ENCODE measurements at regions not wholly inside any gene's neighbourhood (a gene's known extent, or its start where the extent isn't known, plus 50 kb on each side); places are given as distances from the start of the nearest gene placed in this dataset.
"Not testable (repeated sequence)": the region's sequence is repeated elsewhere in the genome, so short reads cannot be mapped to it uniquely, and the experiment has no call there.

DNA sequence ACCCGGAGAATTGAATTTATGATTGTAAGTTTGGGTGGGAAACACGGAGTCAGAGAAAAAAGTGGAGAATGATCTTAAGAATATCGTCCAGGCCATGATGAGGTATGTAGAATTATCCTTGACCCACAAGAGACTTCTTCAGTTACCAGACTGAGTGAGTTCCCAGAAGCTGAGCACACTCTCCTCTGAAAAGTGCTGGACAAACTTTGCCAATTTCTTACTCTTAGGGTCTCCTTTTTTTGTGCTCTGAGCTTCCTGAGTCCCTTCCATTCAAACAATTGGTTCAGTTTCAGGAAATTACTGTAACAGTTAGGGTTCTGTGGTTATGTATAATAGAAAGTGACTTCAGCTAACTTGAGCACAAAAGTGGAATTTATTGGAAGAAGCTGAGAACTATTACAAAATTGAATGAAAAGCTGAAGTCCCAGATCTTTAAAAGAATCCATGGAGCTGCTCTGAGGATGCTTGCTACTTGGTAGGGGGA is 50.6 kb upstream of the EHBP1 start:
- no peak overlapping the region for H3K27ac ChIP-seq
- no peaks in the 10 kb centered on the region for H3K27me3 ChIP-seq
- no peak overlapping the region for H3K4me3 ChIP-seq
- peaks cover 19% of the 10 kb centered on the region for H3K4me1 ChIP-seq (ENCODE audit: low read depth)
- H3K36me3 ChIP-seq = no peaks in the 10 kb centered on the region
- H3K9me3 ChIP-seq (ENCODE audit: low read depth) = no peaks in the 10 kb centered on the region
- no peak for DNase-seq (ENCODE audit: low read depth in 1 of 2, low spot score in 1 of 2)
- TF ChIP-seq, protein P1, sequence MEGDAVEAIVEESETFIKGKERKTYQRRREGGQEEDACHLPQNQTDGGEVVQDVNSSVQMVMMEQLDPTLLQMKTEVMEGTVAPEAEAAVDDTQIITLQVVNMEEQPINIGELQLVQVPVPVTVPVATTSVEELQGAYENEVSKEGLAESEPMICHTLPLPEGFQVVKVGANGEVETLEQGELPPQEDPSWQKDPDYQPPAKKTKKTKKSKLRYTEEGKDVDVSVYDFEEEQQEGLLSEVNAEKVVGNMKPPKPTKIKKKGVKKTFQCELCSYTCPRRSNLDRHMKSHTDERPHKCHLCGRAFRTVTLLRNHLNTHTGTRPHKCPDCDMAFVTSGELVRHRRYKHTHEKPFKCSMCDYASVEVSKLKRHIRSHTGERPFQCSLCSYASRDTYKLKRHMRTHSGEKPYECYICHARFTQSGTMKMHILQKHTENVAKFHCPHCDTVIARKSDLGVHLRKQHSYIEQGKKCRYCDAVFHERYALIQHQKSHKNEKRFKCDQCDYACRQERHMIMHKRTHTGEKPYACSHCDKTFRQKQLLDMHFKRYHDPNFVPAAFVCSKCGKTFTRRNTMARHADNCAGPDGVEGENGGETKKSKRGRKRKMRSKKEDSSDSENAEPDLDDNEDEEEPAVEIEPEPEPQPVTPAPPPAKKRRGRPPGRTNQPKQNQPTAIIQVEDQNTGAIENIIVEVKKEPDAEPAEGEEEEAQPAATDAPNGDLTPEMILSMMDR (IDR thresholded peaks at IDR 0.05; ENCODE audit: low read depth, low read length) = no peak

DNA sequence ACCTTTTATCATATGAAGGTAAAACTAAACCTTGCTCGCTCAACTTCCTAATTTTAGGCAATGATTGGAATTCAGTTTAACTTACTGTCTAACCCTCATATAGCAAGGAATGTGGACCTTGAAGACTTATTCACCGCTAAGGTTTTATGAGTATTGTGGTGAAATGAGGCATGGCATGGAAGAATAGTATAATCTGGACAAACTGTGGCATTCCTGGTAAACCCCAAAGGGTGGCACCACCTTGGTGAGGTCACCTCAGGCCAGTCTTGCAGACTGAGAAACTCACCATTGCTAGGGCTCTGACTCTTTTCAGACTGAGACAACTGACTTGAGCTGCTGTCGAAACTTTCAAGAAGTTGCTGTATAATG is 51.1 kb upstream of the EHBP1 start:
- H3K27me3 ChIP-seq = no peaks in the 10 kb centered on the region
- TF ChIP-seq, protein P1 (IDR thresholded peaks at IDR 0.05; ENCODE audit: low read depth, low read length) = no peak
- peaks cover 14% of the 10 kb centered on the region for H3K4me1 ChIP-seq (ENCODE audit: low read depth)
- DNase-seq (ENCODE audit: low read depth in 1 of 2, low spot score in 1 of 2) = no peak
- no peaks in the 10 kb centered on the region for H3K9me3 ChIP-seq (ENCODE audit: low read depth)
- no peak overlapping the region for H3K27ac ChIP-seq
- H3K36me3 ChIP-seq = no peaks in the 10 kb centered on the region
- H3K4me3 ChIP-seq = no peak overlapping the region

DNA sequence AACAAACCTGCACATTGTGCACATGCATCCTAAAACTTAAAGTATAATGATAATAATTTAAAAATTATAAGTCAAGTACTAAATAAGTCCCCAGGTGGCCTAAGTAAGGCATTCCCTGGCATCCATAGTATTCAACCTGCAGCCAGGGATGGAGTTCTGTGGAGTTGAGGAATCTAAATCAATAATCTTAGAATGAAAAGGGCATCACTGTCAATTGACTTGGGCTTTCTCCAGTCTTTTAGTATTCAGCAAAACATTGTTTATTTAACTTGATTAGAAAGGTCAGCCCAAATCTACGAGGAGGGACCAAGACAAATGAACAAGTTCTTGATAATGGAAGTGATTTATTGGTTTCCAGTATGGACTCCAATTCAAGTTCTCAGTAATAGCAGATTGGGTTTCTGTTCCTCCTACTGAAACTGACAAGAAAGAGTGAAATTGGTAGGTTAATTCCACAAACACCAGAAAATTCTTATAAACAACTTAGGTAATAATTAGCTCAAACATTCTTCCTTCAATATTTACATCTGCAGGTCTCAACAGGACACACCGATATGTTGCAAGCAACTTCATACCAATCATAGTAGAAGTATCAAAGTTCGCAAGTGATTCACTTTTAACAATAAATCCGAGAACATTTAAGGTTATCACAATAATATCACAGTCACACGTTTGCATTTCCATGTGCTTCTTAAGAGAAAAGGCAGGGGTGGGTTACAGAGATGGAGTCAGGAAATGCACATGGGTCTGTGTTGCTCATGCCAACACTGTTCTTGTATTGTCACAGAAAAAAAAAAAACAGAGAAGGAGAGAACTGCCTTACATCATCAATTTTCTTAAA is 51.7 kb upstream of the EHBP1 start:
- Histone ChIP-seq H3K4me3 (no peak overlapping the region), H3K27me3 (no peaks in the 10 kb centered on the region), H3K9me3 (ENCODE audit: low read depth) (no peaks in the 10 kb centered on the region), H3K27ac (no peak overlapping the region), H3K36me3 (no peaks in the 10 kb centered on the region), H3K4me1 (ENCODE audit: low read depth) (peaks cover 8% of the 10 kb centered on the region)
- DNase-seq (ENCODE audit: low read depth in 1 of 2, low spot score in 1 of 2) = no peak
- TF ChIP-seq, protein P1 (IDR thresholded peaks at IDR 0.05; ENCODE audit: low read depth, low read length) = no peak

DNA sequence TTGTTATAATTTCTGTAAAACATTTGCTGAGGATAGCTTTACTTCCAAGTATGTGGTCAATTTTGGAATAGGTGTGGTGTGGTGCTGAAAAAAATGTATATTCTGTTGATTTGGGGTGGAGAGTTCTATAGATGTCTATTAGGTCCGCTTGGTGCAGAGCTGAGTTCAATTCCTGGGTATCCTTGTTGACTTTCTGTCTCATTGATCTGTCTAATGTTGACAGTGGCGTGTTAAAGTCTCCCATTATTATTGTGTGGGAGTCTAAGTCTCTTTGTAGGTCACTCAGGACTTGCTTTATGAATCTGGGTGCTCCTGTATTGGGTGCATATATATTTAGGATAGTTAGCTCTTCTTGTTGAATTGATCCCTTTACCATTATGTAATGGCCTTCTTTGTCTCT is 56.4 kb upstream of the EHBP1 start:
- H3K4me1 ChIP-seq (ENCODE audit: low read depth); H3K9me3 ChIP-seq (ENCODE audit: low read depth); H3K4me3 ChIP-seq; H3K27me3 ChIP-seq; H3K36me3 ChIP-seq; DNase-seq (ENCODE audit: low read depth in 1 of 2, low spot score in 1 of 2); H3K27ac ChIP-seq: not testable (repeated sequence)

DNA sequence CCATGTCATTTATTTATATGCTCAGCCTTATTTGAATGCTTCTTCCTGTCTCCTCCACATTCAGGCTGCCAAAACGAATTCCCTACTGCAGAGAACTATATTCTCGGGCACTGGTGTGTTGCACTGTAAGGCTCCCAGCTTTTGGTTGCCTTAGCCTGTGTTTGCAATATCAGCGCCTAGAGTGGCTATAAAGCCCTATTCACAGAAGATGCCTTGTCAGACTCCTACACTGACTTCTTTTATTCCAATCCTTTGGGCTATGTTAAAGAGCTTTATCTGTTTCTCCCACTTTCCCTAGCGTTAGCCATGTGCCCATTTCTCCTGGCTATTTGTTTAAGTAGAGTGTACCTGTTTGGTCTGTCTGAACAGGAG is 62.4 kb upstream of the EHBP1 start:
- no peaks in the 10 kb centered on the region for H3K36me3 ChIP-seq
- TF ChIP-seq, protein P1 (IDR thresholded peaks at IDR 0.05; ENCODE audit: low read depth, low read length) = no peak
- H3K27ac ChIP-seq = no peak overlapping the region
- no peak overlapping the region for H3K4me3 ChIP-seq
- no peaks in the 10 kb centered on the region for H3K27me3 ChIP-seq
- no peak for DNase-seq (ENCODE audit: low read depth in 1 of 2, low spot score in 1 of 2)
- no peaks in the 10 kb centered on the region for H3K9me3 ChIP-seq (ENCODE audit: low read depth)
- H3K4me1 ChIP-seq (ENCODE audit: low read depth) = peaks cover 25% of the 10 kb centered on the region

DNA sequence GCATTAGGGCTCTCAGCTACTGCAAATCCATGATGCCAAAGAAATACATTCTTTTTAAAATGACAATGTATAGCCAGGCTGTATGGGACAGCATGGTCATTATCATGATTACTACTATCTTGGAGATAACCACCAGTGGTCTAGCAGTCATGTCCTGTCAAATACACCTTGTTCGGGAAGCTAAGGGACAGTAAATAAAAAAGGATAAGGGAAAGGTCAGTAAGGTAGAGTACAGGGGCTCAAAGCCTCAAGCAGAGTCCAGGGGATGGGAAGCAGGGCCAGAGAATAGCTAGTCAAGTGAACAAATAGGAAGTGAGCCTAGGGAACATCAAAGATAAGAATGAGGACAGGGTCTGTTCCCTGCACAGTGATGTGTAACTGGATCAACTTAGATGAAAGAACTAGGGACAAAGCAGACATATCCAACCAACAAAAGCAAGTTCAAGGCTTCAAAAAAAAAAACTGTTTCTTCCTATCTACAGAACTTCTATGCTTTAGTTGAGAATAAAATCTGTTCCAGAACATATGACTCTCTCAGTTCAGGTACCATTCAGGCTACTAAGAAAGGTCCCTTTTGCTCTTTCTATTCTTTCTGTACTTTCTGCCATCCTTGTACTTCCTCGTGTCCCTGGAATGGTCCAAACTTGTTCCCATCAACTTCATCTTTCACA is 62.9 kb upstream of the EHBP1 start:
- H3K36me3 ChIP-seq = no peaks in the 10 kb centered on the region
- no peaks in the 10 kb centered on the region for H3K9me3 ChIP-seq (ENCODE audit: low read depth)
- no peaks in the 10 kb centered on the region for H3K27me3 ChIP-seq
- H3K27ac ChIP-seq = peak overlapping the region; percentile 18
- TF ChIP-seq, protein P1 (IDR thresholded peaks at IDR 0.05; ENCODE audit: low read depth, low read length) = no peak
- peaks cover 25% of the 10 kb centered on the region for H3K4me1 ChIP-seq (ENCODE audit: low read depth)
- no peak for DNase-seq (ENCODE audit: low read depth in 1 of 2, low spot score in 1 of 2)
- H3K4me3 ChIP-seq = no peak overlapping the region

Measured in cardiac muscle cell (in vitro differentiated cells and primary cell).